ENCODE measurements at regions not wholly inside any gene's neighbourhood (a gene's known extent, or its start where the extent isn't known, plus 50 kb on each side); places are given as distances from the start of the nearest gene placed in this dataset.

GRCh38 chr10:71007516-71007915, 119.2 kb upstream of the PCBD1 start:
- DNase-seq = no peak
- H3K4me1 ChIP-seq = no peaks in the 10 kb centered on the region
- H3K27me3 ChIP-seq = no peaks in the 10 kb centered on the region
- H3K36me3 ChIP-seq (ENCODE audit: low read depth, missing control alignments) = no peaks in the 10 kb centered on the region
- H3K27ac ChIP-seq = no peak overlapping the region
- 90 to 100% methylated on average over 4 of the region's 4 CpGs for WGBS, 2 donors
- no peak for TF ChIP-seq POLR2A (IDR thresholded peaks at IDR 0.05)
- TF ChIP-seq CTCF (IDR thresholded peaks at IDR 0.05) = no peak
- H3K4me3 ChIP-seq = no peak overlapping the region
- H3K9me3 ChIP-seq = no peaks in the 10 kb centered on the region
- intact Hi-C loops (cut with DNase I; ENCODE audit: low total_unique reads) = no loop called here

GRCh38 chr10:71008150-71008549, 119.8 kb upstream of the PCBD1 start:
- Histone ChIP-seq H3K36me3 (ENCODE audit: low read depth, missing control alignments) (no peaks in the 10 kb centered on the region), H3K27ac (no peak overlapping the region), H3K4me1 (no peaks in the 10 kb centered on the region), H3K4me3 (no peak overlapping the region), H3K27me3 (no peaks in the 10 kb centered on the region), H3K9me3 (no peaks in the 10 kb centered on the region)
- TF ChIP-seq POLR2A (IDR thresholded peaks at IDR 0.05) (no peak), CTCF (IDR thresholded peaks at IDR 0.05) (no peak)
- intact Hi-C loops (cut with DNase I; ENCODE audit: low total_unique reads) = no loop called here
- DNase-seq = no peak
- 90 to 94% methylated on average over 11 of the region's 11 CpGs for WGBS, 2 donors

- Histone ChIP-seq H3K4me1 (no peaks in the 10 kb centered on the region), H3K4me3 (no peak overlapping the region), H3K27me3 (no peaks in the 10 kb centered on the region), H3K36me3 (ENCODE audit: low read depth, missing control alignments) (no peaks in the 10 kb centered on the region), H3K27ac (no peak overlapping the region), H3K9me3 (no peaks in the 10 kb centered on the region)
- no peak for DNase-seq
- 83 to 88% methylated on average over 8 to 16 of the region's 16 CpGs for WGBS, 2 donors
- TF ChIP-seq POLR2A (IDR thresholded peaks at IDR 0.05) (no peak), CTCF (IDR thresholded peaks at IDR 0.05) (no peak)
- intact Hi-C loops (cut with DNase I; ENCODE audit: low total_unique reads) = no loop called here
Measured at GRCh38 chr10:71009126-71009525, 120.8 kb upstream of the PCBD1 start.

GRCh38 chr10:71010730-71011129, 122.4 kb upstream of the PCBD1 start:
- no peak overlapping the region for H3K4me3 ChIP-seq
- H3K27ac ChIP-seq = no peak overlapping the region
- DNase-seq = peak; percentile 23
- intact Hi-C loops (cut with DNase I; ENCODE audit: low total_unique reads) = no loop called here
- TF ChIP-seq POLR2A (IDR thresholded peaks at IDR 0.05) (no peak), CTCF (IDR thresholded peaks at IDR 0.05) (peak in 1 of 3 experiments; percentile 8)
- 62 to 63% methylated on average over 3 to 4 of the region's 4 CpGs for WGBS, 2 donors
- H3K9me3 ChIP-seq = no peaks in the 10 kb centered on the region
- no peaks in the 10 kb centered on the region for H3K36me3 ChIP-seq (ENCODE audit: low read depth, missing control alignments)
- H3K27me3 ChIP-seq = no peaks in the 10 kb centered on the region
- H3K4me1 ChIP-seq = no peaks in the 10 kb centered on the region

- H3K36me3 ChIP-seq (ENCODE audit: low read depth, missing control alignments) = no peaks in the 10 kb centered on the region
- 81 to 88% methylated on average over 3 of the region's 3 CpGs for WGBS, 2 donors
- no peak overlapping the region for H3K27ac ChIP-seq
- no peaks in the 10 kb centered on the region for H3K4me1 ChIP-seq
- TF ChIP-seq CTCF (IDR thresholded peaks at IDR 0.05) (no peak), POLR2A (IDR thresholded peaks at IDR 0.05) (no peak)
- H3K27me3 ChIP-seq = no peaks in the 10 kb centered on the region
- intact Hi-C loops (cut with DNase I; ENCODE audit: low total_unique reads) = no loop called here
- H3K4me3 ChIP-seq = no peak overlapping the region
- DNase-seq = no peak
- H3K9me3 ChIP-seq = no peaks in the 10 kb centered on the region
Measured at GRCh38 chr10:71011141-71011540, 122.8 kb upstream of the PCBD1 start.

All from testis (tissue), 2 donors.